ENCODE measurements at regions not wholly inside any gene's neighbourhood (a gene's known extent, or its start where the extent isn't known, plus 50 kb on each side); places are given as distances from the start of the nearest gene placed in this dataset.

- intact Hi-C loops (cut with micrococcal nuclease), result no loop called here
- DNase-seq (ENCODE audit: low read depth, low spot score) (no peak), ATAC-seq (no peak)
- POLR2A ChIA-PET, result no interaction called here
- H3K4me2 ChIP-seq (ENCODE audit: low read length), result no peak overlapping the region
- H3K9ac ChIP-seq (ENCODE audit: low read length), result no peak overlapping the region
- RAD21 ChIA-PET (ENCODE audit: low non-redundant PET in 1 of 2, low total read pairs in 2 of 2, uncharacterized antibody in 2 of 2, unreplicated experiment in 2 of 2), result no interaction called here
- H4K20me1 ChIP-seq (ENCODE audit: insufficient read depth), result no peaks in the 10 kb centered on the region
- CTCF ChIA-PET, result no interaction called here
- no peaks in the 10 kb centered on the region for H3K36me3 ChIP-seq (ENCODE audit: control insufficient read depth in 1 of 2, insufficient read depth in 2 of 2, low read length in 2 of 2)
- no peaks in the 10 kb centered on the region for H3K9me3 ChIP-seq (ENCODE audit: control insufficient read depth in 1 of 2, insufficient read depth in 1 of 2, low read depth in 1 of 2, low read length in 2 of 2)
- no peaks in the 10 kb centered on the region for H3K27me3 ChIP-seq (ENCODE audit: insufficient read depth, low read length)
- no peak for TF ChIP-seq EZH2phosphoT487 (IDR thresholded peaks at IDR 0.05; ENCODE audit: borderline replicate concordance)
- no peak for TF ChIP-seq CEBPB (IDR thresholded peaks at IDR 0.05; ENCODE audit: low read depth)
- no peak for TF ChIP-seq MAX (IDR thresholded peaks at IDR 0.05)
- no peak for TF ChIP-seq ZBTB33 (IDR thresholded peaks at IDR 0.05; ENCODE audit: extremely low read depth, insufficient replicate concordance, low read length)
- no peak for TF ChIP-seq SRF (IDR thresholded peaks at IDR 0.05; ENCODE audit: low read depth)
- no peak for TF ChIP-seq ZFX (IDR thresholded peaks at IDR 0.05)
- TF ChIP-seq CBX3 (IDR thresholded peaks at IDR 0.05; ENCODE audit: low read depth), result no peak
- TF ChIP-seq REST (IDR thresholded peaks at IDR 0.05; ENCODE audit: low read depth), result no peak
- no peak for TF ChIP-seq ZNF274 (IDR thresholded peaks at IDR 0.05; ENCODE audit: low read depth, low read length)
- no peak for TF ChIP-seq SP1 (IDR thresholded peaks at IDR 0.05; ENCODE audit: low read depth)
- no peak for TF ChIP-seq SIN3A (IDR thresholded peaks at IDR 0.05; ENCODE audit: low read depth)
- no peak for TF ChIP-seq POLR2A (IDR thresholded peaks at IDR 0.05; ENCODE audit: borderline replicate concordance, extremely low read depth, insufficient read depth, insufficient read length)
- TF ChIP-seq CTCF (IDR thresholded peaks at IDR 0.05 in 2 of 3, conservative IDR thresholded peaks at IDR 0.05 in 1 of 3; ENCODE audit: borderline replicate concordance in 1 of 3, insufficient read depth in 1 of 3, low read depth in 2 of 3, low read length in 2 of 3), result no peak
- TF ChIP-seq JUND (IDR thresholded peaks at IDR 0.05), result no peak
- H3K79me2 ChIP-seq (ENCODE audit: insufficient read depth, low read length), result no peaks in the 10 kb centered on the region
- H3K27ac ChIP-seq (ENCODE audit: low read depth, low read length), result no peak overlapping the region
- H3K4me3 ChIP-seq (replicated peaks in 1 of 2; ENCODE audit: low read depth in 1 of 2, low read length in 2 of 2), result no peak overlapping the region
- no TSS peak for BruUV-seq (replicated peaks)
- no peaks in the 10 kb centered on the region for H3K9me2 ChIP-seq (ENCODE audit: insufficient read depth)
- no peaks in the 10 kb centered on the region for H3K4me1 ChIP-seq (ENCODE audit: control insufficient read depth in 1 of 2, insufficient read depth in 2 of 2, low read length in 2 of 2)
- H2AFZ ChIP-seq (ENCODE audit: low read depth, low read length, poor library complexity, severe bottlenecking), result no peak overlapping the region
These were observed 595.5 kb downstream of the RAPGEF2 start for GRCh38 chr4:159698336-159698735.

Measured in HCT116 (cell line).